PC-9 (cell line): ENCODE measurements at regions not wholly inside any gene's neighbourhood (a gene's known extent, or its start where the extent isn't known, plus 50 kb on each side); places are given as distances from the start of the nearest gene placed in this dataset.

Experiments
- BruUV-seq: library from RNA; stranded (reverse); fragments of 400-500 nt; replicated peaks from 2 replicates; lab custom pipeline; 2021; lab: Mats Ljungman, UMichigan
- CTCF ChIA-PET: fragments of 300-600 bp; sonication (Branson Sonifier 250); formaldehyde crosslinking; loops from one replicate; lab custom pipeline; 2022; ENCODE audit warnings: antibody characterized with exemption; lab: Charles Lee
- POLR2A ChIA-PET: fragments of 300-600 bp; sonication (Branson Sonifier 250); formaldehyde crosslinking; loops from one replicate; lab custom pipeline; 2022; ENCODE audit warnings: antibody characterized with exemption; ENCODE audit not compliant: unreplicated experiment; lab: Charles Lee
- DNase-seq, 2 experiments: peaks; one replicate each; pipeline versions ENCODE4 v3.0.0 to v3.0.0-alpha.2; 2015 to 2022; ENCODE audit warnings: mixed read lengths in 1 of 2
- H2AFZ ChIP-seq: fragments of 200-600 bp; sonication (generic); 2 replicates; pipeline ENCODE4 v1.8.1; 2017; ENCODE audit warnings: antibody characterized with exemption
- H3F3A ChIP-seq: fragments of 200-600 bp; sonication (generic); 2 replicates; pipeline ENCODE4 v1.8.1; 2017; ENCODE audit warnings: antibody characterized with exemption, mild to moderate bottlenecking, low read depth; ENCODE audit not compliant: insufficient read depth
- H3K27ac ChIP-seq: fragments of 200-600 bp; sonication (generic); 2 replicates; pipeline ENCODE4 v1.6.1; 2016; ENCODE audit warnings: mixed run types
- H3K27me3 ChIP-seq: fragments of 200-600 bp; sonication (generic); 2 replicates; pipeline ENCODE4 v1.6.1; 2016; ENCODE audit warnings: low read depth, mixed run types; ENCODE audit not compliant: insufficient read depth
- H3K36me3 ChIP-seq: fragments of 200-600 bp; sonication (generic); 2 replicates; pipeline ENCODE4 v1.6.1; 2016; ENCODE audit warnings: low read depth, mixed run types
- H3K4me1 ChIP-seq: fragments of 200-600 bp; sonication (generic); replicated peaks from 2 replicates; pipeline ENCODE4 v1.6.1; 2016; ENCODE audit warnings: mixed run types; ENCODE audit not compliant: insufficient read depth
- H3K4me2 ChIP-seq: fragments of 200-600 bp; sonication (generic); 2 replicates; pipeline ENCODE4 v1.6.1; 2017; ENCODE audit warnings: mixed run types
- H3K4me3 ChIP-seq: fragments of 200-600 bp; sonication (generic); 2 replicates; pipeline ENCODE4 v1.6.1; 2016; ENCODE audit warnings: mixed run types
- H3K79me2 ChIP-seq: fragments of 200-600 bp; sonication (generic); 2 replicates; pipeline ENCODE4 v1.6.1; 2017; ENCODE audit warnings: low read depth, mixed run types
- H3K9me2 ChIP-seq: fragments of 200-600 bp; sonication (generic); 2 replicates; pipeline ENCODE4 v1.8.1; 2017; ENCODE audit warnings: mild to moderate bottlenecking; ENCODE audit not compliant: insufficient read depth
- H3K9me3 ChIP-seq: fragments of 200-600 bp; sonication (generic); 2 replicates; pipeline ENCODE4 v1.8.1; 2016; ENCODE audit warnings: low read depth; ENCODE audit not compliant: insufficient read depth
- H4K20me1 ChIP-seq: fragments of 200-600 bp; sonication (generic); 2 replicates; pipeline ENCODE4 v1.8.1; 2017; ENCODE audit not compliant: insufficient read depth
- EZH2 ChIP-seq: fragments of 200-600 bp; sonication (generic); IDR thresholded peaks from 2 replicates; pipeline ENCODE4 v1.8.0; 2017; ENCODE audit warnings: antibody characterized with exemption, low read depth
- intact Hi-C: fragments of 100-400 bp; cut with micrococcal nuclease; formaldehyde crosslinking; loops from one replicate; pipeline ENCODE4 v1.10.0; 2022; ENCODE audit not compliant: unreplicated experiment
- TF ChIP-seq, protein P1 (sequence below): fragments of 200-600 bp; sonication (generic); conservative IDR thresholded peaks from 2 replicates; pipeline ENCODE4 v1.6.1; 2017; ENCODE audit warnings: mixed run types, antibody characterized with exemption, mild to moderate bottlenecking, moderate library complexity

GRCh38 chr5:40402007-40402364 lies 277.7 kb upstream of the PTGER4 start:
- no peak for TF ChIP-seq EZH2
- TF ChIP-seq, protein P1, sequence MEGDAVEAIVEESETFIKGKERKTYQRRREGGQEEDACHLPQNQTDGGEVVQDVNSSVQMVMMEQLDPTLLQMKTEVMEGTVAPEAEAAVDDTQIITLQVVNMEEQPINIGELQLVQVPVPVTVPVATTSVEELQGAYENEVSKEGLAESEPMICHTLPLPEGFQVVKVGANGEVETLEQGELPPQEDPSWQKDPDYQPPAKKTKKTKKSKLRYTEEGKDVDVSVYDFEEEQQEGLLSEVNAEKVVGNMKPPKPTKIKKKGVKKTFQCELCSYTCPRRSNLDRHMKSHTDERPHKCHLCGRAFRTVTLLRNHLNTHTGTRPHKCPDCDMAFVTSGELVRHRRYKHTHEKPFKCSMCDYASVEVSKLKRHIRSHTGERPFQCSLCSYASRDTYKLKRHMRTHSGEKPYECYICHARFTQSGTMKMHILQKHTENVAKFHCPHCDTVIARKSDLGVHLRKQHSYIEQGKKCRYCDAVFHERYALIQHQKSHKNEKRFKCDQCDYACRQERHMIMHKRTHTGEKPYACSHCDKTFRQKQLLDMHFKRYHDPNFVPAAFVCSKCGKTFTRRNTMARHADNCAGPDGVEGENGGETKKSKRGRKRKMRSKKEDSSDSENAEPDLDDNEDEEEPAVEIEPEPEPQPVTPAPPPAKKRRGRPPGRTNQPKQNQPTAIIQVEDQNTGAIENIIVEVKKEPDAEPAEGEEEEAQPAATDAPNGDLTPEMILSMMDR = no peak
- no peaks in the 10 kb centered on the region for H4K20me1 ChIP-seq
- peak; percentile 67 to 89 for DNase-seq
- no peaks in the 10 kb centered on the region for H3K27me3 ChIP-seq
- intact Hi-C loops = loop anchor here (1.0 to 5.0 kb wide), 4 partner anchors 17 to 275 kb away; partner anchors contain the start of gene PTGER4
- no peak overlapping the region for H3K4me3 ChIP-seq
- H3K36me3 ChIP-seq = no peaks in the 10 kb centered on the region
- peaks cover 13% of the 10 kb centered on the region for H3F3A ChIP-seq
- no peaks in the 10 kb centered on the region for H3K9me2 ChIP-seq
- ChIA-PET POLR2A (interaction anchor here (0.6 kb wide), 2 partner anchors 36 to 797 kb away, joined by 4 read pairs; no protein-coding TSS in a partner anchor), CTCF (interaction anchor here (0.7 kb wide), 1 partner anchor 17 kb away, joined by 3 read pairs; no protein-coding TSS in a partner anchor)
- H2AFZ ChIP-seq = no peak overlapping the region
- BruUV-seq = no TSS peak
- no peaks in the 10 kb centered on the region for H3K79me2 ChIP-seq
- peak overlapping the region; percentile 65 for H3K27ac ChIP-seq
- H3K4me1 ChIP-seq = peaks cover 47% of the 10 kb centered on the region
- H3K9me3 ChIP-seq = peaks cover 46% of the 10 kb centered on the region
- peak overlapping the region; percentile 60 for H3K4me2 ChIP-seq

GRCh38 chr5:40401284-40402006 lies 278.3 kb upstream of the PTGER4 start:
- peak overlapping the region; percentile 65 for H3K27ac ChIP-seq
- POLR2A ChIA-PET = interaction anchor here (0.6 kb wide), 4 partner anchors 16 to 282 kb away, joined by 4 to 7 read pairs (median 6); no protein-coding TSS in a partner anchor

DNA sequence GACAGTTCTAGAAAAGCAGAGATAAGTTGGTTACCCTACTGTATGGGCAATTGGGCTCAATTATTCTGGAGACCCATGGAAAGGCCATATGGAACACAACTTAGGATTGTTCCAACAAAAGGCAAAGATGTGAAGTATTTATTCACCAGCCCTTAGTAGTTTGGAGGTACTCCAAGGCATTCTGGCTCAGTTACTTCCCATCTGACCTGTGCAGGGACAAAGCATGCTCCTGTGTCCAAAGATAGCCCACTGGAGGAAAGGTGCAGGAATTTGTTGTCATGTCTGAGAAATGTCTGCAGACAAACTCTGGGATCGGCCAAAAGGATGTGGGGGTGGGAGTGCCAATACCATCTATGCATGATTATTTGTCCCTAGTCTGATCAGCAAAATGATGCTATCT lies 279.5 kb upstream of the PTGER4 start:
- Histone ChIP-seq H3K4me3 (no peak overlapping the region), H3K27ac (no peak overlapping the region), H3K4me1 (peaks cover 38% of the 10 kb centered on the region), H3K36me3 (no peaks in the 10 kb centered on the region), H3K4me2 (no peak overlapping the region), H2AFZ (no peak overlapping the region), H4K20me1 (no peaks in the 10 kb centered on the region), H3F3A (peaks cover 13% of the 10 kb centered on the region), H3K9me3 (peaks cover 33% of the 10 kb centered on the region), H3K27me3 (no peaks in the 10 kb centered on the region), H3K9me2 (no peaks in the 10 kb centered on the region), H3K79me2 (no peaks in the 10 kb centered on the region)
- ChIA-PET CTCF (no interaction called here), POLR2A (no interaction called here)
- TF ChIP-seq, protein P1 = no peak
- intact Hi-C loops = loop anchor here (5.0 kb wide), 1 partner anchor 277 kb away; the partner anchor contains the start of gene PTGER4
- BruUV-seq = no TSS peak
- no peak for DNase-seq

More at GRCh38 chr5:40401284-40402006, 278.3 kb upstream of the PTGER4 start:
- Histone ChIP-seq H4K20me1 (no peaks in the 10 kb centered on the region), H3K9me3 (peaks cover 45% of the 10 kb centered on the region), H3K79me2 (no peaks in the 10 kb centered on the region), H3K9me2 (no peaks in the 10 kb centered on the region), H3K27me3 (no peaks in the 10 kb centered on the region), H2AFZ (peak overlapping the region; percentile 15; the same call in 1 of the 2 replicates), H3K4me1 (peaks cover 44% of the 10 kb centered on the region), H3K4me2 (peak overlapping the region; percentile 60), H3F3A (peaks cover 13% of the 10 kb centered on the region), H3K36me3 (no peaks in the 10 kb centered on the region), H3K4me3 (no peak overlapping the region)
- TF ChIP-seq, protein P1 = no peak
- no peak for TF ChIP-seq EZH2
- intact Hi-C loops = loop anchor here (1.0 to 5.0 kb wide), 4 partner anchors 16 to 276 kb away; partner anchors contain the start of gene PTGER4
- no peak for DNase-seq
- CTCF ChIA-PET = interaction anchor here (0.5 to 0.7 kb wide), 2 partner anchors 12 to 17 kb away, joined by 3 read pairs; no protein-coding TSS in a partner anchor
- BruUV-seq = TSS peak; percentile 67
